H1 (cell line): ENCODE measurements at regions not wholly inside any gene's neighbourhood (a gene's known extent, or its start where the extent isn't known, plus 50 kb on each side); places are given as distances from the start of the nearest gene placed in this dataset.

Source experiments
- CTCF ChIA-PET: fragments of 300-600 bp; sonication (Branson Sonifier 250); formaldehyde crosslinking; loops from one replicate; lab custom pipeline; 2021; ENCODE audit not compliant: partially characterized antibody; lab: Charles Lee
- POLR2A ChIA-PET: fragments of 300-600 bp; sonication (Branson Sonifier 250); formaldehyde crosslinking; loops from one replicate; lab custom pipeline; 2021; ENCODE audit warnings: inconsistent platforms; ENCODE audit not compliant: partially characterized antibody; lab: Charles Lee
- DNase-seq, 2 experiments: peaks; one replicate each; pipeline versions ENCODE4 v3.0.0 to v3.0.0-alpha.2; 2010 to 2022; ENCODE audit warnings: low spot score in 2 of 2, low read depth in 1 of 2, mixed read lengths in 1 of 2
- FAIRE-seq: peaks from 2 replicates; lab custom pipeline; 2011; peaks lifted over from hg19 to GRCh38; lab: Jason Lieb, UNC
- H2AFZ ChIP-seq: 2 replicates; pipeline ENCODE4 v1.8.1; 2012; ENCODE audit warnings: low read length, inconsistent platforms
- H2AK5ac ChIP-seq: 2 replicates; pipeline ENCODE4 v1.6.1; 2013; ENCODE audit warnings: low read depth, low read length
- H2BK120ac ChIP-seq: replicated peaks from 2 replicates; pipeline ENCODE3; 2013; ENCODE audit warnings: low read depth, low read length, inconsistent platforms
- H2BK12ac ChIP-seq: 2 replicates; pipeline ENCODE4 v1.6.1; 2013; ENCODE audit warnings: low read depth, low read length
- H2BK15ac ChIP-seq: 2 replicates; pipeline ENCODE4 v1.6.1; 2013; ENCODE audit warnings: low read length
- H2BK20ac ChIP-seq: 2 replicates; pipeline ENCODE4 v1.6.1; 2013; ENCODE audit warnings: low read length
- H2BK5ac ChIP-seq: 2 replicates; pipeline ENCODE4 v1.6.1; 2013; ENCODE audit warnings: low read depth, low read length
- H3K14ac ChIP-seq: 2 replicates; pipeline ENCODE4 v1.6.1; 2013; ENCODE audit warnings: inconsistent platforms; ENCODE audit not compliant: insufficient read length
- H3K18ac ChIP-seq: 2 replicates; pipeline ENCODE4 v1.6.1; 2013; ENCODE audit warnings: low read length; ENCODE audit errors: extremely low read depth
- H3K23ac ChIP-seq: 2 replicates; pipeline ENCODE4 v1.6.1; 2013; ENCODE audit warnings: inconsistent platforms; ENCODE audit not compliant: insufficient read length
- H3K23me2 ChIP-seq: 2 replicates; pipeline ENCODE4 v1.6.1; 2013; ENCODE audit warnings: low read depth, low read length
- H3K27ac ChIP-seq: 2 replicates; pipeline ENCODE4 v1.6.1; 2011; ENCODE audit warnings: low read depth, low read length, inconsistent platforms
- H3K27me3 ChIP-seq, 4 experiments: replicated peaks in 1 of 4; 1 replicate in 1 of 4; 2 replicates in 3 of 4; pipeline versions ENCODE4 v1.6.1 to v1.8.1; 2011 to 2013; ENCODE audit warnings: low read length in 3 of 4, mild to moderate bottlenecking in 3 of 4, inconsistent platforms in 2 of 4, mixed read lengths in 2 of 4, moderate library complexity in 1 of 4; ENCODE audit not compliant: control insufficient read depth in 3 of 4, insufficient read depth in 3 of 4; ENCODE audit errors: extremely low read depth in 1 of 4
- H3K36me3 ChIP-seq, 4 experiments: 2 replicates each; pipeline versions ENCODE4 v1.6.1 to v1.8.1; 2011 to 2013; ENCODE audit warnings: mild to moderate bottlenecking in 4 of 4, low read length in 3 of 4, moderate library complexity in 2 of 4, control low read depth in 1 of 4, inconsistent platforms in 1 of 4; ENCODE audit not compliant: insufficient read depth in 4 of 4, control insufficient read depth in 2 of 4
- H3K4ac ChIP-seq: replicated peaks from 2 replicates; pipeline ENCODE3; 2013; ENCODE audit warnings: low read length, low read depth, mixed read lengths, inconsistent platforms; ENCODE audit not compliant: insufficient read length
- H3K4me1 ChIP-seq, 4 experiments: replicated peaks in 1 of 4; 1 replicate in 1 of 4; 2 replicates in 3 of 4; pipeline versions ENCODE4 v1.6.1 to v1.8.1; 2011 to 2013; ENCODE audit warnings: low read length in 3 of 4, inconsistent platforms in 2 of 4, mixed read lengths in 1 of 4; ENCODE audit not compliant: insufficient read depth in 4 of 4, control insufficient read depth in 3 of 4
- H3K4me2 ChIP-seq, 2 experiments: 2 replicates each; pipeline versions ENCODE4 v1.6.1 to v1.8.1; 2011 to 2013; ENCODE audit warnings: low read depth in 2 of 2, low read length in 2 of 2, control low read depth in 1 of 2, inconsistent platforms in 1 of 2, mild to moderate bottlenecking in 1 of 2; ENCODE audit not compliant: insufficient read depth in 1 of 2
- H3K4me3 ChIP-seq, 4 experiments: fragments of 200-600, 300-600 bp in 1 of 4; sonication (generic), shearing (Covaris generic), sonication (Bioruptor Twin) in 1 of 4; 2 replicates each; pipeline versions ENCODE4 v1.5.1 to v1.8.1; 2011 to 2016; ENCODE audit warnings: low read length in 4 of 4, low read depth in 3 of 4, control low read depth in 2 of 4, inconsistent platforms in 2 of 4, mild to moderate bottlenecking in 2 of 4, mixed read lengths in 1 of 4, moderate library complexity in 1 of 4; ENCODE audit not compliant: insufficient read depth in 2 of 4; ENCODE audit errors: extremely low read depth in 1 of 4
- H3K56ac ChIP-seq: replicated peaks from 2 replicates; pipeline ENCODE3; 2013; ENCODE audit warnings: low read depth, mild to moderate bottlenecking, mixed read lengths, low read length, inconsistent platforms; ENCODE audit not compliant: insufficient read length
- H3K79me1 ChIP-seq: 2 replicates; pipeline ENCODE4 v1.6.1; 2013; ENCODE audit warnings: low read depth, low read length, control low read depth
- H3K79me2 ChIP-seq, 2 experiments: 2 replicates each; pipeline versions ENCODE4 v1.6.1 to v1.8.1; 2012 to 2013; ENCODE audit warnings: low read length in 2 of 2, mild to moderate bottlenecking in 2 of 2, inconsistent platforms in 1 of 2; ENCODE audit not compliant: insufficient read depth in 2 of 2, control insufficient read depth in 1 of 2
- H3K9ac ChIP-seq, 4 experiments: replicated peaks in 1 of 4; 1 replicate in 1 of 4; 2 replicates in 3 of 4; pipeline versions ENCODE4 v1.6.1 to v1.8.1; 2011 to 2013; ENCODE audit warnings: low read depth in 3 of 4, low read length in 3 of 4, control low read depth in 2 of 4, mild to moderate bottlenecking in 2 of 4, moderate library complexity in 2 of 4, inconsistent platforms in 1 of 4; ENCODE audit errors: extremely low read depth in 1 of 4
- H3K9me3 ChIP-seq, 2 experiments: 2 replicates each; pipeline versions ENCODE4 v1.6.1 to v1.8.1; 2012 to 2013; ENCODE audit warnings: mild to moderate bottlenecking in 2 of 2, moderate library complexity in 2 of 2, control low read depth in 1 of 2, inconsistent platforms in 1 of 2, low read depth in 1 of 2, low read length in 1 of 2, mixed read lengths in 1 of 2; ENCODE audit not compliant: insufficient read depth in 2 of 2
- H4K20me1 ChIP-seq, 2 experiments: replicated peaks in 1 of 2; 2 replicates each; pipeline versions ENCODE3 to v1.8.1; 2011 to 2013; ENCODE audit warnings: inconsistent platforms in 2 of 2, low read length in 2 of 2, mild to moderate bottlenecking in 1 of 2; ENCODE audit not compliant: insufficient read depth in 2 of 2, control insufficient read depth in 1 of 2
- H4K5ac ChIP-seq: 2 replicates; pipeline ENCODE4 v1.6.1; 2013; ENCODE audit warnings: low read length, low read depth, mixed read lengths, inconsistent platforms; ENCODE audit not compliant: insufficient read length
- H4K8ac ChIP-seq: 2 replicates; pipeline ENCODE4 v1.8.0; 2013; ENCODE audit warnings: mild to moderate bottlenecking, moderate library complexity, low read length, inconsistent platforms; ENCODE audit not compliant: insufficient read depth; ENCODE audit errors: extremely low read depth
- H4K91ac ChIP-seq: replicated peaks from 2 replicates; pipeline ENCODE3; 2013; ENCODE audit warnings: low read length, mixed read lengths, inconsistent platforms; ENCODE audit not compliant: insufficient read length
- ASH2L ChIP-seq: fragments of 200-600, 300-600 bp; sonication (generic); IDR thresholded peaks from one replicate; pipeline ENCODE4 v1.7.1; 2017; ENCODE audit warnings: low read length
- CEBPB ChIP-seq: IDR thresholded peaks from 2 replicates; pipeline ENCODE4 v1.6.1; 2012; ENCODE audit warnings: low read depth, low read length
- CHD2 ChIP-seq: IDR thresholded peaks from 2 replicates; pipeline ENCODE4 v1.6.1; 2012; ENCODE audit warnings: low read length, improper control_type of control experiment
- CREB1 ChIP-seq: IDR thresholded peaks from 2 replicates; pipeline ENCODE4 v1.6.1; 2012; ENCODE audit warnings: inconsistent platforms
- CTBP2 ChIP-seq: IDR thresholded peaks from 2 replicates; pipeline ENCODE4 v1.7.0; 2011; ENCODE audit warnings: borderline replicate concordance, mild to moderate bottlenecking, moderate library complexity, mixed read lengths, low read length; ENCODE audit not compliant: insufficient read depth, insufficient read length
- GABPA ChIP-seq: IDR thresholded peaks from 2 replicates; pipeline ENCODE4 v1.6.1; 2011; ENCODE audit warnings: mild to moderate bottlenecking, low read length, moderate library complexity, borderline replicate concordance; ENCODE audit not compliant: insufficient read depth
- KDM1A ChIP-seq: fragments of 200-600, 300-600 bp; sonication (generic); IDR thresholded peaks from 2 replicates; pipeline ENCODE4 v1.7.1; 2016; ENCODE audit warnings: mild to moderate bottlenecking, low read length, borderline replicate concordance
- NANOG ChIP-seq: IDR thresholded peaks from 2 replicates; pipeline ENCODE4 v1.6.1; 2011; ENCODE audit warnings: low read length, low read depth, mild to moderate bottlenecking, inconsistent platforms; ENCODE audit not compliant: insufficient read depth, poor library complexity, severe bottlenecking
- NRF1 ChIP-seq: IDR thresholded peaks from 2 replicates; pipeline ENCODE4 v1.6.1; 2011; ENCODE audit warnings: mild to moderate bottlenecking, low read depth, low read length, improper control_type of control experiment
- POLR2A ChIP-seq, 2 experiments: IDR thresholded peaks; 1 replicate in 1 of 2; 2 replicates in 1 of 2; pipeline ENCODE4 v1.6.1; 2011; ENCODE audit warnings: low read depth in 2 of 2, low read length in 2 of 2, mild to moderate bottlenecking in 2 of 2; ENCODE audit errors: control extremely low read depth in 1 of 2
- SAP30 ChIP-seq: fragments of 300-600 bp; sonication (generic); IDR thresholded peaks from 2 replicates; pipeline ENCODE4 v1.7.1; 2012; ENCODE audit warnings: low read length, moderate library complexity, mild to moderate bottlenecking, inconsistent platforms; ENCODE audit not compliant: insufficient read depth, insufficient replicate concordance
- YY1 ChIP-seq: IDR thresholded peaks from 2 replicates; pipeline ENCODE4 v1.6.1; 2011; ENCODE audit warnings: low read depth, mild to moderate bottlenecking, low read length
- WGBS, 2 experiments: shearing (Covaris generic) in 1 of 2; methylation state at CpG; one replicate each; pipeline versions ENCODE4 v1.1.6 to v1.1.7; 2013 to 2015; ENCODE audit warnings: low lambda C conversion rate in 2 of 2, mixed read lengths in 2 of 2, inconsistent platforms in 1 of 2, low coverage in 1 of 2, missing lambda C conversion rate in 1 of 2; ENCODE audit not compliant: insufficient replicate concordance in 2 of 2, insufficient coverage in 1 of 2, insufficient read length in 1 of 2; ENCODE audit errors: extremely low coverage in 1 of 2, missing lambda C conversion rate in 1 of 2; 5-methylcytosine and 5-hydroxymethylcytosine counted together

- 100% methylated on average over 1 of the region's 1 CpG; no CpG with 5 or more reads in 1 of the 2 experiments for WGBS, 2 experiments
- H2BK20ac ChIP-seq = no peak overlapping the region
- ChIA-PET POLR2A (no interaction called here), CTCF (interaction anchor here (1.6 to 1.8 kb wide), 2 partner anchors 196 to 318 kb away, joined by 5 read pairs; no protein-coding TSS in a partner anchor)
- no peaks in the 10 kb centered on the region for H3K23me2 ChIP-seq
- H3K79me1 ChIP-seq = no peaks in the 10 kb centered on the region
- H2AFZ ChIP-seq = no peak overlapping the region
- H3K27me3 ChIP-seq = no peaks in the 10 kb centered on the region
- H3K9ac ChIP-seq = no peak overlapping the region
- no peaks in the 10 kb centered on the region for H3K79me2 ChIP-seq
- H2BK5ac ChIP-seq = no peak overlapping the region
- no peak for DNase-seq
- no peak overlapping the region for H4K91ac ChIP-seq
- no peak overlapping the region for H3K4me2 ChIP-seq
- no peak overlapping the region for H3K4ac ChIP-seq
- H2BK12ac ChIP-seq = no peak overlapping the region
- H3K23ac ChIP-seq = no peak overlapping the region
- no peak overlapping the region for H3K56ac ChIP-seq
- no peaks in the 10 kb centered on the region for H4K20me1 ChIP-seq
- H2AK5ac ChIP-seq = no peak overlapping the region
- H3K4me3 ChIP-seq = no peak overlapping the region
- H3K18ac ChIP-seq = no peak overlapping the region
- no peak overlapping the region for H3K27ac ChIP-seq
- H4K5ac ChIP-seq = no peak overlapping the region
- H3K14ac ChIP-seq = no peak overlapping the region
- H2BK15ac ChIP-seq = no peak overlapping the region
- TF ChIP-seq GABPA (no peak), KDM1A (no peak), CREB1 (no peak), NANOG (no peak), SAP30 (no peak), CEBPB (no peak), CTBP2 (no peak), ASH2L (no peak), NRF1 (no peak), YY1 (no peak), CHD2 (no peak), POLR2A (IDR thresholded peaks at IDR 0.05; ENCODE audit: control extremely low read depth in 1 of 2, low read depth in 2 of 2, low read length in 2 of 2) (no peak)
- no peak overlapping the region for H2BK120ac ChIP-seq
- FAIRE-seq = no peak
- H3K36me3 ChIP-seq = no peaks in the 10 kb centered on the region
- no peaks in the 10 kb centered on the region for H3K9me3 ChIP-seq
- no peak overlapping the region for H4K8ac ChIP-seq
- H3K4me1 ChIP-seq = no peaks in the 10 kb centered on the region
These were observed 316.4 kb upstream of the MYOCD start for GRCh38 chr17:12349297-12349696.
